ENCODE measurements at regions not wholly inside any gene's neighbourhood (a gene's known extent, or its start where the extent isn't known, plus 50 kb on each side); places are given as distances from the start of the nearest gene placed in this dataset.

DNA sequence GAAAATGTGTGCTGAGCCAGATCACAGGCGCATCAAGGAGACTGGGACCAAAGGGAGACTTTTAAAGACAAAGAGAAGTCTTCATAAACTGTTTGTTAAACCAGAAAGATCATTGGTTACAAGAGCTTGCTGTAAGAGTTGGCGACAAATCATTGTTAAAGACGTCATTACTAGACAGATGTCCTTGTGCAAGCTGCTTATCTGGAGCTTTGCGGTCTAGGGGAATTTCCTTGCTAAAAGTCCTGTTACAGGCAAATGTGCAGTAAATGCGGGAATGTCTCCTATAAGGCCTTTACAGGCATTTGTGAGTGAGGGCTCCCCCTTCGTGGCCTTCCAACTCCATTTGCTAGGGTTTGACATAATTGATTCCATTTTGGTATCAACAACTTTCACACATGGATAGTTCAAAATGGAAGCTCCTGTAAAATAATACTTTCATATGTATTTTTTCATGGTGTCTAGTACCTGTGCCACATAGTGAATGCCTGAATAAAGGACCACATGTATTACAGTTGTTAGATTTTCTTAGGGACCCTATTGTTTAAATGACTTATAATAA is 362.4 kb downstream of the UTRN start:
- TF ChIP-seq, protein P1, sequence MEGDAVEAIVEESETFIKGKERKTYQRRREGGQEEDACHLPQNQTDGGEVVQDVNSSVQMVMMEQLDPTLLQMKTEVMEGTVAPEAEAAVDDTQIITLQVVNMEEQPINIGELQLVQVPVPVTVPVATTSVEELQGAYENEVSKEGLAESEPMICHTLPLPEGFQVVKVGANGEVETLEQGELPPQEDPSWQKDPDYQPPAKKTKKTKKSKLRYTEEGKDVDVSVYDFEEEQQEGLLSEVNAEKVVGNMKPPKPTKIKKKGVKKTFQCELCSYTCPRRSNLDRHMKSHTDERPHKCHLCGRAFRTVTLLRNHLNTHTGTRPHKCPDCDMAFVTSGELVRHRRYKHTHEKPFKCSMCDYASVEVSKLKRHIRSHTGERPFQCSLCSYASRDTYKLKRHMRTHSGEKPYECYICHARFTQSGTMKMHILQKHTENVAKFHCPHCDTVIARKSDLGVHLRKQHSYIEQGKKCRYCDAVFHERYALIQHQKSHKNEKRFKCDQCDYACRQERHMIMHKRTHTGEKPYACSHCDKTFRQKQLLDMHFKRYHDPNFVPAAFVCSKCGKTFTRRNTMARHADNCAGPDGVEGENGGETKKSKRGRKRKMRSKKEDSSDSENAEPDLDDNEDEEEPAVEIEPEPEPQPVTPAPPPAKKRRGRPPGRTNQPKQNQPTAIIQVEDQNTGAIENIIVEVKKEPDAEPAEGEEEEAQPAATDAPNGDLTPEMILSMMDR (IDR thresholded peaks at IDR 0.05; ENCODE audit: low read length): no peak
- TF ChIP-seq EZH2 (IDR thresholded peaks at IDR 0.05; ENCODE audit: borderline replicate concordance, low read length): no peak

All from OCI-LY1 (cell line).